Prostate gland (tissue), 2 donors: ENCODE measurements at regions not wholly inside any gene's neighbourhood (a gene's known extent, or its start where the extent isn't known, plus 50 kb on each side); places are given as distances from the start of the nearest gene placed in this dataset.

ENCODE experiments used
- POLR2A ChIP-seq: fragments of 450-650 bp; IDR thresholded peaks from one replicate; pipeline ENCODE4 v1.6.1; 2016; ENCODE audit warnings: antibody characterized with exemption, mild to moderate bottlenecking
- POLR2AphosphoS5 ChIP-seq: sonication (generic); formaldehyde crosslinking; IDR thresholded peaks from one replicate; pipeline ENCODE4 v1.6.1; 2017; ENCODE audit warnings: antibody characterized with exemption
- TF ChIP-seq, protein P1 (sequence below), 4 experiments: fragments of 200-600 bp in 2 of 4; fragments of 450-650 bp in 2 of 4; sonication (generic) in 2 of 4; IDR thresholded peaks; 1 replicate in 3 of 4; 2 replicates in 1 of 4; pipeline ENCODE4 v1.5.1; 2016 to 2019; ENCODE audit warnings: antibody characterized with exemption in 4 of 4, mild to moderate bottlenecking in 2 of 4, moderate library complexity in 2 of 4

GRCh38 chr12:65595016-65595560, 229.2 kb upstream of the HMGA2 start:
- TF ChIP-seq, protein P1, sequence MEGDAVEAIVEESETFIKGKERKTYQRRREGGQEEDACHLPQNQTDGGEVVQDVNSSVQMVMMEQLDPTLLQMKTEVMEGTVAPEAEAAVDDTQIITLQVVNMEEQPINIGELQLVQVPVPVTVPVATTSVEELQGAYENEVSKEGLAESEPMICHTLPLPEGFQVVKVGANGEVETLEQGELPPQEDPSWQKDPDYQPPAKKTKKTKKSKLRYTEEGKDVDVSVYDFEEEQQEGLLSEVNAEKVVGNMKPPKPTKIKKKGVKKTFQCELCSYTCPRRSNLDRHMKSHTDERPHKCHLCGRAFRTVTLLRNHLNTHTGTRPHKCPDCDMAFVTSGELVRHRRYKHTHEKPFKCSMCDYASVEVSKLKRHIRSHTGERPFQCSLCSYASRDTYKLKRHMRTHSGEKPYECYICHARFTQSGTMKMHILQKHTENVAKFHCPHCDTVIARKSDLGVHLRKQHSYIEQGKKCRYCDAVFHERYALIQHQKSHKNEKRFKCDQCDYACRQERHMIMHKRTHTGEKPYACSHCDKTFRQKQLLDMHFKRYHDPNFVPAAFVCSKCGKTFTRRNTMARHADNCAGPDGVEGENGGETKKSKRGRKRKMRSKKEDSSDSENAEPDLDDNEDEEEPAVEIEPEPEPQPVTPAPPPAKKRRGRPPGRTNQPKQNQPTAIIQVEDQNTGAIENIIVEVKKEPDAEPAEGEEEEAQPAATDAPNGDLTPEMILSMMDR (IDR thresholded peaks at IDR 0.05), result no peak
- no peak for TF ChIP-seq POLR2A
- no peak for TF ChIP-seq POLR2AphosphoS5
